GM18508 (cell line): ENCODE measurements at regions not wholly inside any gene's neighbourhood (a gene's known extent, or its start where the extent isn't known, plus 50 kb on each side); places are given as distances from the start of the nearest gene placed in this dataset.

Experiments used
- ATAC-seq: cut with Tn5 transposase; IDR thresholded peaks from one replicate; pipeline ENCODE4 v1.9.1; 2021; ENCODE audit warnings: moderate number of reproducible peaks; ENCODE audit not compliant: insufficient read depth, unreplicated experiment

- ATAC-seq, result no peak
Observed at GRCh38 chr4:58564695-58565475, 1454.7 kb upstream of the IGFBP7 start.

- ATAC-seq, result no peak
Observed at GRCh38 chr4:58561170-58561569, 1451.0 kb upstream of the IGFBP7 start.

GRCh38 chr4:58560736-58561135, 1450.6 kb upstream of the IGFBP7 start:
- no peak for ATAC-seq

DNA sequence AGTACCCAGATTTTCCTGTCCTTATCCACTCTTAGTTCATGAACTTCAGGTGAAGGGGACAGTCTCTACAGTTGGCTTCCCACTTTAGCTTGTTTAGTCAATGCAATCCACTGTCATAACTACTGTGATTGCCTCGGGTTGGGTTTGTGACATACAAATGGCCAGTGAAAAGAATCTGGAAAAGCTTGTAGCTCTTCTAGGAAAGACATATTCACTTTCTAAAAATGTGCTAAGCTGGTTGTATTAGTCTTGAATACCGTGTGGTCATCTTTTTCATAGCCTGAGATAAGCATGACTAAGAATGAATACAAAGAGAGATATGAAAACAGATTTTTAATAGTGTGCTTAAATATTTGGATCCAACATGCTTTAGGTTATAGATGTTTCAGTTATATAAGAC, 1443.5 kb upstream of the IGFBP7 start:
- ATAC-seq, result no peak

- no peak for ATAC-seq
Observed at GRCh38 chr4:58553031-58553430, 1442.8 kb upstream of the IGFBP7 start.

DNA sequence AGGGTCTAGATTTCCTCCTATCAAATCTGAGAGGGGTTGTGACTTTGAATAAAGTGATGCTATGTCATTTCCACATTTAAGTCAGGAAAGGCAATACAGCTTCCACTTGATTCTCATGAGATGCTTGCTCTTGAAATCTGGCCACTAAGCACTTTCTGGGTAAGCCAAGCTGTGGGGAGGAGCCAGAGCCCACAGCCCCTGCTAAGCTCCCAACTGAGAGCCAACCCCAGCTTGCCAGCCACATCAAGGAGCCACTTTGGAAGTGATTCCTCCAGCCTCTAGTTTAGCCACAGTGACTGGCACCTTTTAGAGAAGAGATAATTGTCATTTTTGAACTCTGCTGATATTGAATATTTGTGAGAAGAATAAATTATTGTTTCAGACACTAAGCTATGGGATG, 1441.5 kb upstream of the IGFBP7 start:
- no peak for ATAC-seq

DNA sequence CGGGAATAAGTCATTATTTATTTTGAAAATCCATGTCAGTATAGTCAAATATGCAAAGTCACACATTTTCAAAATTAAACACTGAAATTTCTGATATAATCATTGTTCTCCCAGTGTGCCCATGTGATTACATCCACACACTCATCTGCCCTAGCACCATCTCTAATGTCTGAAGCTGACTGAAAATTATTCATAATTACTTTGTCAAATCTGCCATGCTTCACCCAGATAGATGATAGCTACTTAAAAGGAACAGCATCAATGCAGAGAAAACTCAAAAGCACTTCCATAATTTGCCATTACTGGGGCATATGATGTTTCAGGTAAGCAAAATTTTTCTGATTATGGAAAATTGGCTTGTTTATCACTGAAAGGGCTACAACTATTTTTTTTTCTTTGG, 1433.3 kb upstream of the IGFBP7 start:
- ATAC-seq, result no peak

GRCh38 chr4:58541926-58542325, 1431.7 kb upstream of the IGFBP7 start:
- ATAC-seq, result no peak

DNA sequence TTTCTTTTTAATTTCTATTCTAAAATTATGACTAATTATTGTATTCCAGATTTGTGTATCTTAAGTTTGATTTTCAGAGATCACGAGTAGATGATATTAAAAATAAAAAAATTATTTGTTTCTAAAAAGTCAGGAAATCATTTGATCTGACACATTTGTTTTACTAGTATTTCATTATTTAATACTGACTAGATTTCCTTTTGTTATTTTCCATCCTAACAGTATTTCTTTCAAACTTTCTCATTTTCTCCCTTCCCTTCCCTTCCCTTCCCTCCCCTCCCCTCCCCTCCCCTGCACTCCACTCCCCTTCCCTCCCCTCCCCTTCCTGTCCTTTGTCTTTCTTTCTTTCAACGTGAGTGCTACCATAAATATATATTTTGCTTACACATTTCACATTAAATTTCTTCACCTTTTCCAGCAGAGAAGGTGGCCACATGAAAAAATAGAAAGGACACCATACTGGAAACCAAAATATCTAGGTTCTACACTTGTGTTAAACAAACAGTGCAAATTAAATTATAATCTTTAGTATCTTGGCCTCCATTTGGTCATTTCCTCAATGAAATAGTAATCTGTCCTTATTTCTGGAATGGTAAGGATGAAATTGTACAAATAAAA, 1412.7 kb upstream of the IGFBP7 start:
- no peak for ATAC-seq

DNA sequence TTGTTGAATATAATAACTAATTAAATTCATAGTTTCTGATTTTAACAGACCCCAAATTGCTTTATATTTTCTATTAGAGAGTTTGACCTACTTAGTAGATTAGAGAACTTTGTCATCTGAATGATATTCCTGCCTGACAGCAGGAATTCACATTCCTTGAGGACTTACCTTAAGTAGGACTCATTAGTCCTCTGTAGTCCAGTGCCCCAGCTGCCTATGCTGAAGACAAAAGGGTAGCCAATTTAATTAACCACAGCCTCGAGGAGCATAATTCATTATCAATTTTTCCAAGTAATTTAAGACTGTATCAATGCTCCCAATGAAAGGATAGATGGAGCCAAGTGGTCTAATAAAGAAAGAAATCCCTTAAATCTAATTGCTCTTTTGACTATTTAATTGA, 1405.0 kb upstream of the IGFBP7 start:
- no peak for ATAC-seq

DNA sequence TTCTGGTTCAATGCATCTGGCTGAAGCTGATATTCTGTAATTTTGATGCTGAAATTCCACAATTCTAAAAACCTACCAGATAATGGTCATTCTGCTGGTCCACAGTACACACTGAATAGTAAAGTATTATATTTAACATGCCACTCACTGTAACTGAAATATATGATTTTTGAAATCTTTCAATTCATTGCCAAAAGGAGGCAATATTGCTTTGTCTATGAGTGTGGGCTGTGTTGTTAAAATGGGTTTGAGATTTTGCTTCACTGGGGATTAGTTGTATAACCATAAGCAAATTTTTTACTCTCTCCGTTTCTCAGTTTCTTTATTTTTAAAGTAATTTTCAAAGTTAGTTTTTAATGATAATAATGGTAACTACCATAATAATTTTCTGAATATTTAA, 1404.1 kb upstream of the IGFBP7 start:
- no peak for ATAC-seq

DNA sequence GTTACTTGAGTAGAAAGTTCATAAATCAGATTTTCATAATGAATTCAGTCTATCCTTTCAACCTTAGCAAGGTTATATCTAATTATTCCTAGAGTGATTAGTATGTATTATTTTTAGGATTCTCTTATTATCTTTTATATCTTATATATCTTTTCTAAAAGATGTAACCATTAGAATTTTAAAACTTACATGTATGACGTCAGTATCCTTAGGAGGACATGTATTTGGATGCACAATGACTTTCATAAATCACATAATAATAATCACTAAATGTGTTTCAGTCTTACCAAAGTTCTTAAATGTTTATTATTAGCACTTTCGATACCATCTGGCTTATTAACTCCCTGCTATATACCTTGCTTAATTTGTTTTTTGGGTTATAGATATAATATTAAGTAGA, 1400.5 kb upstream of the IGFBP7 start:
- no peak for ATAC-seq

DNA sequence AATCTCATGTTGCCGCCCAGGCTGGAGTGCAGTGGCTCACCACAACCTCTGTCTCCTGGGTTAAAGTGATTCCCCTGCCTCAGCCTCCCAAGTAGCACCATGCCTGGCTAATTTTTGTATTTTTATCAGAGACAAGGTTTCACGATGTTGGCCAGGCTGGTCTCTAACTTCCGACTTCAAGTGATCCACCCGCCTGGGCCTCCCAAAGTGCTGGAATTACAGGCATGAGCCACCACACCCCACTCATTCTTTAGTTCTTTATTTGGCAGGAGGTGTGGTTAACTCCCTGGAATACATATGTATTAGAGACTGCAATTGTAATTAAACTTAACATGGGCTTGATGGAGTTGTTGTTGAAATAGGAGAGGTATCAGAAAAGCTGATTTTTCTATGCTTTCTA, 1396.9 kb upstream of the IGFBP7 start:
- no peak for ATAC-seq

- ATAC-seq, result no peak
Observed at GRCh38 chr4:58502839-58503238, 1392.7 kb upstream of the IGFBP7 start.

DNA sequence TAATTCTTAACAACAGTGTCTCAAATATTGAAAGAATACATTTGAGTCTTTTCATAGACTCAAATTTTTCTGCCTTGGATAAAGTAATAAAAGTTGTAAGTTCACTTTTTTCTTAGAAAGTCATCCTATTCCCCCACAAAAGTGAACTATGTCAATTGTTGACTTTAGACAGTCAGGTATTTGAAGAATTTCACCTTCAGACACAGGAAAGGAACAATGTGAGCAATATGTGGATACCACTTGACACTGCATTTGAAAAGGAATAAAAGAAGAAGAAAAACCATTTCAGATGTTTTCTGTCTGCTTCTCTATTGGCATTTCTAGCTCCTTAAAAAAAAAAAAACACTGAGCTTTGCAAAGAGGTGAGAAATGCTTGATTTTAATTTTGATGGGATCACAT, 1389.0 kb upstream of the IGFBP7 start:
- no peak for ATAC-seq

- no peak for ATAC-seq
Observed at GRCh38 chr4:58491620-58492019, 1381.4 kb upstream of the IGFBP7 start.

DNA sequence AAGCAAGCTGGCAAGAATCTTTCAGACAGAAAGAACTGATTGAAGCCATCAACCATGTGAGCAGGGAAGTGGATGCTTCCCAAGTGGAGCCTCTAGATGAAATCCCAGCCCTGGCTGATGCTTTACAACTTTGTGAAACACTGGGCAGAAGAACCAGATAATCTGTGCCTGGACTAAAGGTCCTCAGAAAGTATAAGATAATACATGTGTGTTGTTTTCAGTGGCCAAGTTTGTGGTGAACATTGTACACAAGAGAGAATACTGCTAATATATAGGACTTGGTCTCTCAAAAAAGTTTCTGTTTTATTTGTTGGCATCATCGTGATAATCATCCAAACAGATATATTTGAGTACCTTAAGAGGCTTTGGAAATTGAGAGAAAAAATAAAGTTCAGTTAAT, 1367.8 kb upstream of the IGFBP7 start:
- no peak for ATAC-seq

GRCh38 chr4:58477513-58477912, 1367.3 kb upstream of the IGFBP7 start:
- ATAC-seq, result no peak

- ATAC-seq, result no peak
Observed at GRCh38 chr4:58475097-58475496, 1364.9 kb upstream of the IGFBP7 start.

GRCh38 chr4:58465031-58465430, 1354.8 kb upstream of the IGFBP7 start:
- ATAC-seq, result no peak

DNA sequence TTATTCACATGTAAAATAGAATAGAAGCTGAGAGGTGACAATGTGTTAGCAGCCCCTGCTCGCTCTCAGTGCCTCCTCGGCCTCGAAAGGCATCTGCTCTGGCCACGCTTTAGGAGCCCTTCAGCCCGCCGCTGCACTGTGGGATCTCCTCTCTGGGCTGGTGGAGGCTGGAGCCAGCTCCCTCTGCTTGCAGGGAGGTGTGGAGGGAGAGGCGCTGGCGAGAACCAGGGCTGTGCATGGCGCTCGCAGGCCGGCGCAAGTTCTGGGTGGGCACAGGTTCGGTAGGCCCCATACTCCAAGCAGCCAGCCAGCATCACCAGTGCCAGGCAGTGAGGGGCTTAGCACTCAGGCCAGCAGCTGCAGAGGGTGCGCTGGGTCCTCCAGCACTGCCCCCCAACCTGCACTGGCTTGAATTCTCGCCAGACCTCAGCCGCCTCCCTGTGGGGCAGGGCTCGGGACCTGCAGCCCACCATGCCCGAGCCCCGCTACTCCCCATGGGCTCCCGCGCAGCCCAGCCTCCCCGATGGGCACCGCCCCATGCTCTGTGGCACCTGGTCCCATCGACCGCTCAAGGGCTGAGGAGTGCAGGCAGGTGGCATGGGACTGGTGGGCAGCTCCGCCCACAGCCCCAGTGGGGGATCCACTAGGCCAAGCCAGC, 1346.7 kb upstream of the IGFBP7 start:
- no peak for ATAC-seq

DNA sequence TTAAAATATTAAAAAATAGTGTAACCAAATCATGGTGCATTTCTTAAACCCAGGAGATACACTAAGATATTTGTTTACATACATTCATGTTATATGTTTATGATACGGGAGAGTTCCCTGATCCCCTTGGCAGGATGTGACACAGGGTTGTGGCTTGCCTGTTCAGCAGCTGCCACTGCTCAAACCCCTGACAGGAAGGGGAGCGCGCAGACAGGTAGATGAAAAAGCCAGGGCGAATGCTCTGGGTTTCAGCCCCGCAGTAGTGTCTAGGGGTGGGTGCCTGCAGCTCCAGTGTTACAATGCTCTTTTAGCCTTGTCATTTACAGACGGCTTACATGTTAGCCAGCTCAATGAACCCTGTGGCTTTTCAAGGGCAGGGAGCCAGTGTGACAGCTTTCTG, 1343.8 kb upstream of the IGFBP7 start:
- ATAC-seq, result no peak
